Endothelial cell of umbilical vein (primary cell): ENCODE measurements at regions not wholly inside any gene's neighbourhood (a gene's known extent, or its start where the extent isn't known, plus 50 kb on each side); places are given as distances from the start of the nearest gene placed in this dataset.

Experiments used
- BruUV-seq: library from RNA; stranded (reverse); fragments of 400-500 nt; replicated peaks from 2 replicates; lab custom pipeline; 2021; lab: Mats Ljungman, UMichigan
- CTCF ChIA-PET: fragments of 300-600, 350-600 bp; sonication (Branson Sonifier 250); formaldehyde crosslinking; loops from one replicate; lab custom pipeline; 2021; ENCODE audit warnings: antibody characterized with exemption, inconsistent platforms; lab: Charles Lee
- POLR2A ChIA-PET: fragments of 300-600, 350-600 bp; sonication (Branson Sonifier 250); formaldehyde crosslinking; loops from one replicate; lab custom pipeline; 2021; ENCODE audit warnings: antibody characterized with exemption, inconsistent platforms; lab: Charles Lee
- DNase-seq: peaks from one replicate; pipeline ENCODE4 v3.0.0-alpha.2; 2011; ENCODE audit warnings: low read depth, low spot score
- FAIRE-seq: peaks from 2 replicates; lab custom pipeline; 2011; peaks lifted over from hg19 to GRCh38; lab: Jason Lieb, UNC
- H2AFZ ChIP-seq: 2 replicates; pipeline ENCODE4 v1.6.0; 2012; ENCODE audit warnings: low read depth, low read length, control low read depth, inconsistent platforms
- H3K27ac ChIP-seq: 2 replicates; pipeline ENCODE4 v1.5.1; 2011; ENCODE audit warnings: low read depth, mild to moderate bottlenecking, control low read depth, low read length, moderate library complexity; ENCODE audit not compliant: insufficient read depth
- H3K27me3 ChIP-seq, 2 experiments: 2 replicates each; pipeline versions ENCODE4 v1.6.0 to v1.6.1; 2011; ENCODE audit warnings: low read length in 2 of 2, mixed read lengths in 1 of 2; ENCODE audit not compliant: control insufficient read depth in 2 of 2, insufficient read depth in 2 of 2
- H3K36me3 ChIP-seq, 2 experiments: 2 replicates in 1 of 2; 3 replicates in 1 of 2; pipeline ENCODE4 v1.5.1; 2011; ENCODE audit warnings: low read length in 2 of 2, mild to moderate bottlenecking in 1 of 2, moderate library complexity in 1 of 2; ENCODE audit not compliant: control insufficient read depth in 2 of 2, insufficient read depth in 2 of 2; ENCODE audit errors: extremely low read depth in 1 of 2
- H3K4me1 ChIP-seq: 3 replicates; pipeline ENCODE4 v1.5.1; 2011; ENCODE audit warnings: mild to moderate bottlenecking, low read length; ENCODE audit not compliant: control insufficient read depth, insufficient read depth; ENCODE audit errors: extremely low read depth
- H3K4me2 ChIP-seq: 2 replicates; pipeline ENCODE4 v1.6.1; 2011; ENCODE audit warnings: low read length, control low read depth, mixed read lengths; ENCODE audit not compliant: insufficient read depth
- H3K4me3 ChIP-seq, 3 experiments: fragments of 200-600 bp in 1 of 3; sonication (generic), shearing (Covaris generic) in 1 of 3; replicated peaks in 1 of 3; 2 replicates each; pipeline ENCODE4 v1.5.1; 2011 to 2016; ENCODE audit warnings: control low read depth in 3 of 3, low read length in 3 of 3, mild to moderate bottlenecking in 2 of 3, inconsistent platforms in 1 of 3, low read depth in 1 of 3, moderate library complexity in 1 of 3; ENCODE audit not compliant: insufficient read depth in 1 of 3
- H3K79me2 ChIP-seq: 2 replicates; pipeline ENCODE4 v1.6.0; 2012; ENCODE audit warnings: low read length, inconsistent platforms; ENCODE audit not compliant: control insufficient read depth, insufficient read depth
- H3K9ac ChIP-seq: replicated peaks from 2 replicates; pipeline ENCODE3; 2011; ENCODE audit warnings: low read length, control low read depth; ENCODE audit not compliant: insufficient read depth; ENCODE audit errors: extremely low read depth
- H3K9me1 ChIP-seq: replicated peaks from 3 replicates; pipeline ENCODE4 v1.6.0; 2011; ENCODE audit warnings: mild to moderate bottlenecking, low read length; ENCODE audit not compliant: control insufficient read depth, insufficient read depth; ENCODE audit errors: extremely low read depth
- H3K9me3 ChIP-seq: replicated peaks from 2 replicates; pipeline ENCODE4 v1.5.1; 2012; ENCODE audit warnings: low read length, inconsistent platforms; ENCODE audit not compliant: control insufficient read depth, insufficient read depth
- H4K20me1 ChIP-seq: replicated peaks from 2 replicates; pipeline ENCODE3; 2011; ENCODE audit warnings: mild to moderate bottlenecking, low read length; ENCODE audit not compliant: control insufficient read depth, insufficient read depth; ENCODE audit errors: extremely low read depth
- EZH2 ChIP-seq: IDR thresholded peaks from 2 replicates; pipeline ENCODE4 v1.6.1; 2012; ENCODE audit warnings: borderline replicate concordance, low read depth, mild to moderate bottlenecking, moderate library complexity, low read length, inconsistent platforms; ENCODE audit not compliant: severe bottlenecking
- FOS ChIP-seq: IDR thresholded peaks from 2 replicates; pipeline ENCODE4 v1.6.1; 2011; ENCODE audit warnings: mild to moderate bottlenecking, low read length, moderate library complexity, borderline replicate concordance; ENCODE audit not compliant: insufficient read depth
- GATA2 ChIP-seq: IDR thresholded peaks from 2 replicates; pipeline ENCODE4 v1.7.0; 2011; ENCODE audit warnings: low read depth, mild to moderate bottlenecking, moderate library complexity, mixed read lengths, low read length; ENCODE audit not compliant: insufficient read length, insufficient read depth
- JUN ChIP-seq: IDR thresholded peaks from 2 replicates; pipeline ENCODE4 v1.6.1; 2011; ENCODE audit warnings: borderline replicate concordance, low read depth; ENCODE audit not compliant: insufficient read length, insufficient read depth
- MAX ChIP-seq: IDR thresholded peaks from 2 replicates; pipeline ENCODE4 v1.6.1; 2011; ENCODE audit not compliant: insufficient read depth, insufficient read length
- MYC ChIP-seq: IDR thresholded peaks from one replicate; pipeline ENCODE4 v1.6.1; 2011; ENCODE audit warnings: mild to moderate bottlenecking, low read depth, low read length
- POLR2A ChIP-seq: IDR thresholded peaks from 2 replicates; pipeline ENCODE4 v1.6.1; 2012; ENCODE audit warnings: low read depth, mild to moderate bottlenecking, control low read depth, low read length
- POLR2AphosphoS5 ChIP-seq: IDR thresholded peaks from 2 replicates; pipeline ENCODE4 v1.6.1; 2012; ENCODE audit warnings: low read depth, mild to moderate bottlenecking, control low read depth, low read length, moderate library complexity; ENCODE audit not compliant: insufficient read depth
- dilution Hi-C: fragments of 300-500 bp; cut with MboI; formaldehyde crosslinking; loops from one replicate; pipeline ENCODE4 v1.15.0; 2019; ENCODE audit warnings: low sequenced_read_pairs; ENCODE audit not compliant: extremely low pct_ligation_motif_present
- intact Hi-C: fragments of 100-400 bp; cut with micrococcal nuclease; formaldehyde crosslinking; loops from one replicate; pipeline ENCODE4 v1.10.0; 2022
- TF ChIP-seq, protein P1 (sequence below), 2 donors: IDR thresholded peaks; 1 replicate in 1 of 2; 2 replicates in 1 of 2; pipeline ENCODE4 v1.5.1; 2011; ENCODE audit warnings: low read length in 2 of 2, mild to moderate bottlenecking in 2 of 2, moderate library complexity in 2 of 2, control low read depth in 1 of 2, inconsistent platforms in 1 of 2, low read depth in 1 of 2; ENCODE audit not compliant: insufficient read depth in 1 of 2; ENCODE audit errors: extremely low read depth in 1 of 2

- no peaks in the 10 kb centered on the region for H3K79me2 ChIP-seq
- H3K9me3 ChIP-seq: no peaks in the 10 kb centered on the region
- dilution Hi-C loops: no loop called here
- DNase-seq: no peak
- POLR2A ChIA-PET: interaction anchor here (0.6 kb wide), 1 partner anchor 113 kb away, joined by 4 read pairs; no protein-coding TSS in a partner anchor
- H4K20me1 ChIP-seq: no peaks in the 10 kb centered on the region
- intact Hi-C loops: no loop called here
- no peaks in the 10 kb centered on the region for H3K36me3 ChIP-seq
- H3K4me2 ChIP-seq: no peak overlapping the region
- FAIRE-seq: no peak
- H3K27ac ChIP-seq: no peak overlapping the region
- H3K27me3 ChIP-seq: no peaks in the 10 kb centered on the region
- no peak overlapping the region for H3K9ac ChIP-seq
- H2AFZ ChIP-seq: no peak overlapping the region
- H3K4me1 ChIP-seq: no peaks in the 10 kb centered on the region
- no peak overlapping the region for H3K4me3 ChIP-seq
- no peak for TF ChIP-seq MYC
- no peak for TF ChIP-seq MAX
- no peak for TF ChIP-seq GATA2
- TF ChIP-seq POLR2AphosphoS5: no peak
- TF ChIP-seq, protein P1, sequence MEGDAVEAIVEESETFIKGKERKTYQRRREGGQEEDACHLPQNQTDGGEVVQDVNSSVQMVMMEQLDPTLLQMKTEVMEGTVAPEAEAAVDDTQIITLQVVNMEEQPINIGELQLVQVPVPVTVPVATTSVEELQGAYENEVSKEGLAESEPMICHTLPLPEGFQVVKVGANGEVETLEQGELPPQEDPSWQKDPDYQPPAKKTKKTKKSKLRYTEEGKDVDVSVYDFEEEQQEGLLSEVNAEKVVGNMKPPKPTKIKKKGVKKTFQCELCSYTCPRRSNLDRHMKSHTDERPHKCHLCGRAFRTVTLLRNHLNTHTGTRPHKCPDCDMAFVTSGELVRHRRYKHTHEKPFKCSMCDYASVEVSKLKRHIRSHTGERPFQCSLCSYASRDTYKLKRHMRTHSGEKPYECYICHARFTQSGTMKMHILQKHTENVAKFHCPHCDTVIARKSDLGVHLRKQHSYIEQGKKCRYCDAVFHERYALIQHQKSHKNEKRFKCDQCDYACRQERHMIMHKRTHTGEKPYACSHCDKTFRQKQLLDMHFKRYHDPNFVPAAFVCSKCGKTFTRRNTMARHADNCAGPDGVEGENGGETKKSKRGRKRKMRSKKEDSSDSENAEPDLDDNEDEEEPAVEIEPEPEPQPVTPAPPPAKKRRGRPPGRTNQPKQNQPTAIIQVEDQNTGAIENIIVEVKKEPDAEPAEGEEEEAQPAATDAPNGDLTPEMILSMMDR (IDR thresholded peaks at IDR 0.05; ENCODE audit: extremely low read depth in 1 of 2, insufficient read depth in 1 of 2, low read depth in 1 of 2, low read length in 2 of 2): no peak
- TF ChIP-seq EZH2: no peak
- no peak for TF ChIP-seq POLR2A
- no peak for TF ChIP-seq FOS
- TF ChIP-seq JUN: no peak
- BruUV-seq: no TSS peak
- no peaks in the 10 kb centered on the region for H3K9me1 ChIP-seq
- CTCF ChIA-PET: no interaction called here
Observed at GRCh38 chr13:39926345-39926744, 270.9 kb downstream of the COG6 start.
